HepG2 (cell line): ENCODE measurements at regions not wholly inside any gene's neighbourhood (a gene's known extent, or its start where the extent isn't known, plus 50 kb on each side); places are given as distances from the start of the nearest gene placed in this dataset.

Source experiments
- ATF7-NPFF ChIP-seq: sonication (generic); formaldehyde crosslinking; IDR thresholded peaks from 2 replicates; pipeline ENCODE4 v1.8.1; 2023; ENCODE audit warnings: mild to moderate bottlenecking, low read depth, missing genetic modification reagents, moderate library complexity
- MXI1 ChIP-seq: IDR thresholded peaks from 3 replicates; pipeline ENCODE4 v1.6.1; 2012; ENCODE audit warnings: low read depth, low read length, inconsistent platforms, borderline replicate concordance
- POLR2A ChIP-seq, 2 experiments: IDR thresholded peaks; 2 replicates each; pipeline ENCODE4 v1.6.1; 2011; ENCODE audit warnings: low read depth in 2 of 2, low read length in 2 of 2, mild to moderate bottlenecking in 1 of 2, moderate library complexity in 1 of 2; ENCODE audit not compliant: insufficient read depth in 1 of 2
- POLR2AphosphoS5 ChIP-seq: IDR thresholded peaks from 2 replicates; pipeline ENCODE4 v1.6.1; 2012; ENCODE audit warnings: low read depth, low read length
- REST ChIP-seq, 2 experiments: IDR thresholded peaks; 2 replicates each; pipeline ENCODE4 v1.6.1; 2011 to 2012; ENCODE audit warnings: low read length in 2 of 2, borderline replicate concordance in 1 of 2, low read depth in 1 of 2, mild to moderate bottlenecking in 1 of 2, moderate library complexity in 1 of 2
- YY1 ChIP-seq: IDR thresholded peaks from 2 replicates; pipeline ENCODE4 v1.6.1; 2011; ENCODE audit warnings: low read length, low read depth, moderate library complexity, mild to moderate bottlenecking; ENCODE audit not compliant: insufficient read depth, insufficient replicate concordance
- ZFP1 ChIP-seq: IDR thresholded peaks from 2 replicates; pipeline ENCODE4 v1.6.1; 2016
- TF ChIP-seq, protein P1 (sequence below): sonication (generic); formaldehyde crosslinking; conservative IDR thresholded peaks from 2 replicates; pipeline ENCODE4 v1.4.0; 2020; ENCODE audit warnings: missing genetic modification reagents

DNA sequence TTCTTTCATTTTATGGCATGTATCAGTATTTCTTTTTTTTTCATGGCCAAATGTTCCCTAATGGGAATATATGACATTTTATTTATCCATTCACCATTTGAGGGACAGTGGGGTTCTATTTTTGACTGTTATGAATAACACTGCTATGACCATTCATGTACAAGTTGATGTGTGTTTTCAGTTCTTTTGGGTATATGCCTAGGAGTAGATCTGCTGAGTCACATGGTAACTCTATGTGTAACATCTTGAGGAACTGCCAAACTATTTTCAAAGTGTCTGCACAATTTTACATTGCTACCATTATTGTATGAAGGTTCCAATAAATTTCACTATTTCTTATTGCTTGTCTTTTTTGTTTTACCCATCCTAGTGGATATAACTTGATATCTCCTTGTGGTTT is 223.0 kb downstream of the TANC2 start:
- TF ChIP-seq, protein P1, sequence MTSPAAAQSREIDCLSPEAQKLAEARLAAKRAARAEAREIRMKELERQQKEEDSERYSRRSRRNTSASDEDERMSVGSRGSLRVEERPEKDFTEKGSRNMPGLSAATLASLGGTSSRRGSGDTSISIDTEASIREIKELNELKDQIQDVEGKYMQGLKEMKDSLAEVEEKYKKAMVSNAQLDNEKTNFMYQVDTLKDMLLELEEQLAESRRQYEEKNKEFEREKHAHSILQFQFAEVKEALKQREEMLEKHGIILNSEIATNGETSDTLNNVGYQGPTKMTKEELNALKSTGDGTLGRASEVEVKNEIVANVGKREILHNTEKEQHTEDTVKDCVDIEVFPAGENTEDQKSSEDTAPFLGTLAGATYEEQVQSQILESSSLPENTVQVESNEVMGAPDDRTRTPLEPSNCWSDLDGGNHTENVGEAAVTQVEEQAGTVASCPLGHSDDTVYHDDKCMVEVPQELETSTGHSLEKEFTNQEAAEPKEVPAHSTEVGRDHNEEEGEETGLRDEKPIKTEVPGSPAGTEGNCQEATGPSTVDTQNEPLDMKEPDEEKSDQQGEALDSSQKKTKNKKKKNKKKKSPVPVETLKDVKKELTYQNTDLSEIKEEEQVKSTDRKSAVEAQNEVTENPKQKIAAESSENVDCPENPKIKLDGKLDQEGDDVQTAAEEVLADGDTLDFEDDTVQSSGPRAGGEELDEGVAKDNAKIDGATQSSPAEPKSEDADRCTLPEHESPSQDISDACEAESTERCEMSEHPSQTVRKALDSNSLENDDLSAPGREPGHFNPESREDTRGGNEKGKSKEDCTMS (CRISPR knock-in tag), result no peak
- no peak for TF ChIP-seq POLR2A (IDR thresholded peaks at IDR 0.05; ENCODE audit: insufficient read depth in 1 of 2, low read depth in 2 of 2, low read length in 2 of 2)
- TF ChIP-seq YY1, result no peak
- TF ChIP-seq REST (IDR thresholded peaks at IDR 0.05; ENCODE audit: borderline replicate concordance in 1 of 2, low read depth in 1 of 2, low read length in 2 of 2), result no peak
- no peak for TF ChIP-seq MXI1
- TF ChIP-seq POLR2AphosphoS5, result no peak
- TF ChIP-seq ZFP1 (CRISPR knock-in tag), result no peak
- no peak for TF ChIP-seq ATF7-NPFF
